Stimulated activated CD8-positive, alpha-beta memory T cell treated with anti-CD3 and anti-CD28 coated beads, Interleukin-4, amount 100 ng/mL, for 48 hours (primary cell): ENCODE measurements at regions not wholly inside any gene's neighbourhood (a gene's known extent, or its start where the extent isn't known, plus 50 kb on each side); places are given as distances from the start of the nearest gene placed in this dataset.

Experiments
- DNase-seq: peaks from one replicate; pipeline ENCODE4 v3.0.0-alpha.2; 2020

- DNase-seq = peak; percentile 28
Measured at GRCh38 chr6:1554141-1554475, 55.6 kb upstream of the FOXC1 start.

- DNase-seq = peak; percentile 84
Measured at GRCh38 chr6:1554476-1555310, 55.0 kb upstream of the FOXC1 start.

GRCh38 chr6:1558388-1558787, 51.3 kb upstream of the FOXC1 start:
- no peak for DNase-seq
